ENCODE measurements at regions not wholly inside any gene's neighbourhood (a gene's known extent, or its start where the extent isn't known, plus 50 kb on each side); places are given as distances from the start of the nearest gene placed in this dataset.

DNA sequence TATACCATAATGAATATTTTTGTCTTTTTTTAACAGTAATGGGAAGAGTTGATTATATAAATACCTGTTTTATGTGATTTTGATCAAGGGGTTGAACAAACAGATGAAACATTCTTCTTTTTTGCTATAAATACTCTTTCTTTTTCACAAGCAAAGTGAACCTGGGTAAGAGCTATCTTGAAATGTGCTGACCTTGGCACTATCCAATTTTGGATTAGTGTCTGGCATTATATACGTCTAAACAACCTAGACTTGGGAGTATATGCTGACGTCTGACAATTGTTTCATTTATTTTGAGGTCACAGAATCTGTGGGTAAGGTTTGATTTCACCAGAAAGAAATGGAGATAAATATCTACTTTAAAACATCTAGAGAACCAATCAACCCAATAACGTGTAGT lies 716.0 kb upstream of the STXBP6 start:
- DNase-seq (ENCODE audit: low read depth): no peak
- TF ChIP-seq, protein P1, sequence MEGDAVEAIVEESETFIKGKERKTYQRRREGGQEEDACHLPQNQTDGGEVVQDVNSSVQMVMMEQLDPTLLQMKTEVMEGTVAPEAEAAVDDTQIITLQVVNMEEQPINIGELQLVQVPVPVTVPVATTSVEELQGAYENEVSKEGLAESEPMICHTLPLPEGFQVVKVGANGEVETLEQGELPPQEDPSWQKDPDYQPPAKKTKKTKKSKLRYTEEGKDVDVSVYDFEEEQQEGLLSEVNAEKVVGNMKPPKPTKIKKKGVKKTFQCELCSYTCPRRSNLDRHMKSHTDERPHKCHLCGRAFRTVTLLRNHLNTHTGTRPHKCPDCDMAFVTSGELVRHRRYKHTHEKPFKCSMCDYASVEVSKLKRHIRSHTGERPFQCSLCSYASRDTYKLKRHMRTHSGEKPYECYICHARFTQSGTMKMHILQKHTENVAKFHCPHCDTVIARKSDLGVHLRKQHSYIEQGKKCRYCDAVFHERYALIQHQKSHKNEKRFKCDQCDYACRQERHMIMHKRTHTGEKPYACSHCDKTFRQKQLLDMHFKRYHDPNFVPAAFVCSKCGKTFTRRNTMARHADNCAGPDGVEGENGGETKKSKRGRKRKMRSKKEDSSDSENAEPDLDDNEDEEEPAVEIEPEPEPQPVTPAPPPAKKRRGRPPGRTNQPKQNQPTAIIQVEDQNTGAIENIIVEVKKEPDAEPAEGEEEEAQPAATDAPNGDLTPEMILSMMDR (conservative IDR thresholded peaks at IDR 0.05; ENCODE audit: low read depth, low read length): no peak
- no peak overlapping the region for H3K4me3 ChIP-seq (ENCODE audit: low read depth, low read length)

DNA sequence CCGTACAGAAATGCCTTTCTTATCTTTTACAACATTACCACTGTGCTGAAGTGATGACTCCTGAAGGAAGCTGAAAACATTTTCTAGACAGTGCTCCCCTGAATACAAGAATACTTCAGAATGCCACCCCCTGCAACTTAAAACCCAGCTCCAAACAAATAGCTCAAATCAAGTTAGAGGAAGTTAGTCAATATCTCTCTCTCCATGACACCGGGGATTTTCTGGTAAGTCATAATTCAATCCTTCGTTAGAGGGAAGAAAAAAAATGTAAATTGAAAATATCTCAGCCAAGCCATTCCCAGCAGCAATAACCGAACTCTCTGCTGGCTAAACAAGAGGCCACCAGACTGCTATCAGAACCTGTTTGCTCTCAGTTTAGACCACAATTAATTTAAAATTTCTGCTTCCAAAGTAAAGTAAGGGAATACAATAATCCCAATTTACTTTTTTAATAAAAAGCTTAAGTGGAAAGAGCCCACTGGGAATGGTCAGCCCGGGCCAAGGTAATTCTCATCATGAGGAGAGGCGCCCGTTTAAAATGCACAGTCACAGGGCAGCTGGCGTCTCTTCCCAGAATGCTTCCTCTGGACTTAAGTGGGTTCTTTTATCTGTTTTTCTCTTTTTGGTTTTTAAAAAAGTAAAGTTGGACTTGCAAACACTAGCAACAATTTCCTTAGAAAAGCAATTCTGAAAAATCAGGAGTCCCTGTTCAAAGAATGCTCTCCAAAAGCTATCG lies 710.1 kb upstream of the STXBP6 start:
- no peak for DNase-seq (ENCODE audit: low read depth)
- TF ChIP-seq, protein P1 (conservative IDR thresholded peaks at IDR 0.05; ENCODE audit: low read depth, low read length): no peak

DNA sequence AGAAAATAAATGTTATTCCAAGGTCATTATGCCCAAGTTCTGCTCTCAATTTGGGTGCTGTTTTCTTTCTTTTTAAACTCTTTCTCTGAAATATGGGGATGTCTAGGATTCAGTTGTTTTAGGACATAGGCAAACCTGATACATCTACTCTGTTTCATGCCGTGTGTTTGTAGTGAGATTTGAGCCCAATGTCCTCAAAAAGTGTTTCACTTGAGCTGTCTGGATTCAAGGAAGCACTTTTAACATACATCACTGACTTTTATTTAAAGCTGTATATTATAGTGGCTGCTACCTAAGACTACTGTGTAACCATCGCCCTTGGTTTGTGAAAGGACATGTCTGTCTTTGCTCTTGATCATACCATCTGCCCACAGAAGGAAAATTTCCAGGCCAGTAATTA lies 709.3 kb upstream of the STXBP6 start:
- DNase-seq (ENCODE audit: low read depth): no peak
- no peak overlapping the region for H3K4me3 ChIP-seq (ENCODE audit: low read depth, low read length)
- TF ChIP-seq, protein P1 (conservative IDR thresholded peaks at IDR 0.05; ENCODE audit: low read depth, low read length): no peak

More for the DNA sequence above, 710.1 kb upstream of the STXBP6 start:
- no peak overlapping the region for H3K4me3 ChIP-seq (ENCODE audit: low read depth, low read length)

DNA sequence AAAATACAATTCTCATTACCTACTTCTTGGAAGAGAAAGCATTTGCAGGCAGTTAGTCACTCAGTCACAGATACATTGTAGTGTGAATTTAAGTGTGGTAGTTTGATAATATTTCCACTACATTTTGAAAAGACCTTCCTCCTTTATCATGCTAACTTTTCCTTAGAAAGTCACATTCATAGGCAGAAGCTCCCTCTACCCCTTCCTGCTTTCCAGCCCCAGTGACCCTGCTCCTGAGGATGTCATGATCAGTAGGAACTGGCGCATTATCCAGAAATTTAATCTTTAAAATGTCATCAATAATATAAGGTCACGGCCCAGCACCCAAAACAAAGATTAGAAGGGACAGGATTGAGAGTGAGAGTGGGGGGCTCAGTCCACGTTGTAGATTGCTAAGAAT lies 707.4 kb upstream of the STXBP6 start:
- H3K4me3 ChIP-seq (ENCODE audit: low read depth, low read length): no peak overlapping the region
- DNase-seq (ENCODE audit: low read depth): no peak
- TF ChIP-seq, protein P1 (conservative IDR thresholded peaks at IDR 0.05; ENCODE audit: low read depth, low read length): no peak

DNA sequence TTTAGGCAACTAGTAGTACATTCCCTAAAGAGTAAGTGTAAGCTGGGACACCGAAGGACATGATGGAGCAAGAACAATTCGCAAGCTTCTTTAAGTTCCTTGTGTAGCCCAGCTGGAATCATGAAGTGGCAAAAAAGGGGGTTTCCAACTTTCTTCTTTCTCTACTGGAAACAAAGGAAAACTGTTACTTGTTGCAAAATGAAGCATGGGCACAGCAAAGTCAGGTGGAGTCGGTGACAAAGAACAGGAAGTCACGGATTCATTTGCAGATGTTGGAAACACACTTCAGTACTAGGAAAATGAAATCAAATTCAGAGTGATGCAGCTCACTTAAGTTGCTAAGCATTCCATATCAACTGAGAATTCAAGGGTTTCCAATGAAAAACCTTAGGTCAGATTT lies 706.9 kb upstream of the STXBP6 start:
- no peak overlapping the region for H3K4me3 ChIP-seq (ENCODE audit: low read depth, low read length)
- TF ChIP-seq, protein P1 (conservative IDR thresholded peaks at IDR 0.05; ENCODE audit: low read depth, low read length): no peak
- no peak for DNase-seq (ENCODE audit: low read depth)

DNA sequence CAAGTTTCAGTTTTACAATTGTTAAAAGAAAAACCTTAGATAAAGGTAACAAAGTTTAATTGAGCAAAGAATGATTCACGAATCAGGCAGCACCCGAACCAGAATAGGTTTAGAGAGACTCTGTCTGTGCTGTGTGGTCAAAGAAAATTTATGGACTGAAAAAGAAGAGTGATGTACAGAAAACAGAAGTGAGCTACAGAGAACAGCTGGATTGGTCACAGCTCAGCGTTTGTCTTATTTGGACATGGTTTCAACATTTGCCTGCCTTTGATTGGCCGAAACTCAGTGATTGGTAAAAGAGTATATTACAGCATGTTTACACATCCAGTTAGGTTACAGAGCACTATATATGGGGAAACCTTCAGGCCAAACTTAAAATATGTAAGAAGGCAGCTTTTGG lies 703.2 kb upstream of the STXBP6 start:
- TF ChIP-seq, protein P1 (conservative IDR thresholded peaks at IDR 0.05; ENCODE audit: low read depth, low read length): no peak

DNA sequence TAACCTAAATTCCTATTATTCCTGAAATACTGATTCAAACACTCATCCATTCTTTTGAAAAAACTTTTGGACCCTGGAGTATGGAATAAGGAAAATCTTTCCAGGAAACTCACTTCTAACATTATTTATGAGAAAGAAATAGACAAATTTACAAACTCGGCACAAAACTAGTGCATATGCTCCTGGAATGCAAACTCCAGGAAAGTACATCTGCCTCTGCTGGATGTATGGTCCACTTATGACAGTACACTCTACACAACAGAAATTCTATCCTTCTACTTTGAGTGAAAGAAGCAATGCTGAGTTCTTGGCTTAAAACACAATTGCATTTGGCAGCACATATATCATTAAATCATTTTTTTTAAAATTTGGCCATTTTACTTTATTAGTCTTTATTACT lies 700.5 kb upstream of the STXBP6 start:
- TF ChIP-seq, protein P1 (conservative IDR thresholded peaks at IDR 0.05; ENCODE audit: low read depth, low read length): no peak
- DNase-seq (ENCODE audit: low read depth): no peak
- no peak overlapping the region for H3K4me3 ChIP-seq (ENCODE audit: low read depth, low read length)

More for the DNA sequence above, 703.2 kb upstream of the STXBP6 start:
- DNase-seq (ENCODE audit: low read depth): no peak
- no peak overlapping the region for H3K4me3 ChIP-seq (ENCODE audit: low read depth, low read length)
